GM12864 (cell line): ENCODE measurements at regions not wholly inside any gene's neighbourhood (a gene's known extent, or its start where the extent isn't known, plus 50 kb on each side); places are given as distances from the start of the nearest gene placed in this dataset.

ENCODE experiments used
- DNase-seq: peaks from one replicate; pipeline ENCODE4 v3.0.0-alpha.2; 2011; ENCODE audit warnings: low read depth
- H3K4me3 ChIP-seq: 2 replicates; pipeline ENCODE4 v1.5.1; 2011; ENCODE audit warnings: mild to moderate bottlenecking, low read depth, low read length, control low read depth
- TF ChIP-seq, protein P1 (sequence below): IDR thresholded peaks from 2 replicates; pipeline ENCODE4 v1.5.1; 2011; ENCODE audit warnings: low read depth, mild to moderate bottlenecking, moderate library complexity, low read length, control low read depth, inconsistent platforms; ENCODE audit errors: missing control alignments

DNA sequence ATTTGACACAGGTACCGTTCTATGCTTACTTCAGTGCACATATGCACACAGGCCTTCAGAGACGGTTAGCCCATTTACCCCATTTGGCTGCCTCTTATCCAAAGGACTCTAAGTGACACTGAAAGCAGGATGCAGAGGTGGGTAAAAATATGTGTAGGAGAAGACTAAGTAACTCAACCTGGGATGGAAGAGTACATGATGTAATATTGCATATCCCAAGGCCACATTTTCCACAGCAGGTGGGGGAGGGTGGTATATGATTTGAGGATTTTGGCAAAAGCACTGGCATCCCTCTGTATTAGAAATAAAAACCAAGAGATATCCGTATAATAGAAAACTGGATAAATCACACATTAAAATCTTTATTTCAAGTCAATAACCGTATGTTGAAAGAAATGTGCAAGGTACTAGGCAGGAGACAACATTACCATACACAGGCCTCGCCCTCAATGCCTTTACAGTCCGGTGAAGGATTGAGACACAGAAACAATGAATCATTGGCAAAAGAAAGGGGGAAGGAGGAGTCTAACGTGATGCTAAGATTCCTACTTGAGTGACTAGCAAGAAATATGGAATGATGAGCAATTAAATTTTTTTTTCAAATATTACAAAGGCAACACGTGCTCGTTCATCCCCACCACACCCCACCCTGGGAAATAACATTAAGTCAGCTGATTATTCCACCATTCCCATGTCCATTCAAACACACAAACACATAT, 161.0 kb upstream of the RASGEF1B start:
- no peak overlapping the region for H3K4me3 ChIP-seq
- TF ChIP-seq, protein P1, sequence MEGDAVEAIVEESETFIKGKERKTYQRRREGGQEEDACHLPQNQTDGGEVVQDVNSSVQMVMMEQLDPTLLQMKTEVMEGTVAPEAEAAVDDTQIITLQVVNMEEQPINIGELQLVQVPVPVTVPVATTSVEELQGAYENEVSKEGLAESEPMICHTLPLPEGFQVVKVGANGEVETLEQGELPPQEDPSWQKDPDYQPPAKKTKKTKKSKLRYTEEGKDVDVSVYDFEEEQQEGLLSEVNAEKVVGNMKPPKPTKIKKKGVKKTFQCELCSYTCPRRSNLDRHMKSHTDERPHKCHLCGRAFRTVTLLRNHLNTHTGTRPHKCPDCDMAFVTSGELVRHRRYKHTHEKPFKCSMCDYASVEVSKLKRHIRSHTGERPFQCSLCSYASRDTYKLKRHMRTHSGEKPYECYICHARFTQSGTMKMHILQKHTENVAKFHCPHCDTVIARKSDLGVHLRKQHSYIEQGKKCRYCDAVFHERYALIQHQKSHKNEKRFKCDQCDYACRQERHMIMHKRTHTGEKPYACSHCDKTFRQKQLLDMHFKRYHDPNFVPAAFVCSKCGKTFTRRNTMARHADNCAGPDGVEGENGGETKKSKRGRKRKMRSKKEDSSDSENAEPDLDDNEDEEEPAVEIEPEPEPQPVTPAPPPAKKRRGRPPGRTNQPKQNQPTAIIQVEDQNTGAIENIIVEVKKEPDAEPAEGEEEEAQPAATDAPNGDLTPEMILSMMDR, result no peak
- no peak for DNase-seq

DNA sequence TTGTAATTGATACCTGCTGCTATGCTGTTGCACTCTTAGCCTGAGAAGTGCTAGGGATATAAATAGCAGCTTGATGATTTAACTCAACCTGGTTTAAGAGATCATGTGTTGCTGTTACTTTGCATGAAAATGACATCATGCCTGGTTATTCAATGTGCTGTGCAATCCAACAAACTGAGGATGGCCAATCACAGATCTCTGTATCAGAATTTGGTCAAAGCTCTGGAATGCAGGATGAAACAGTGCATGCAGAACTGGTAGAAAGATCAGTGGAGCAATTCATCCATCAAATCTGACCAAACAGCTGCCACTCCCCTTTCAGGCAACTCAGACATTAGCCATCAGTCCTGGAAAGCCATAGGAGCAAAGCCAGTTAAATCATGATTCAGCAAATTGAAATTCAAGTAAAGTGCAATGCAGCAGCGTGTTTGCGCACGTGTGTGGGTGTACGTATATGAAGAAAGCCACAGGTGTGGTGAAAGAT, 160.3 kb upstream of the RASGEF1B start:
- TF ChIP-seq, protein P1, result no peak
- H3K4me3 ChIP-seq, result no peak overlapping the region
- DNase-seq, result no peak

DNA sequence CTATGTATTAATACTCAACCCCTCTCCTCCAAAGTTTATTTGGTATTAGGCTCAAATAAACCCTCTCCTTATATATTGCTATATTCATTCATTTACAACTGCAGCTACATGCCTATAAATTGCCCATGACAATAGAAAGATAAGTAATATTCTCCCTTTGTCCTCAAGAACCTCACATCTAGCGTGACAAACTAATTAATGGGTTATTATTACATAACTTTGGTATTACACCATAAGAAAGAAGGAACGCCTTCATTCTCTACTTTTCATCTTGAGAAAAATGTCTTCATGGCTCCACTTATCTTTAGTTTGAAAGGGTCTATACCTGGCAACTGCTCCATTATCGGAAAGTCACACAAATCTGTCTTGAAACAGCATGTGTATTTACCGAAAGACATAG, 157.7 kb upstream of the RASGEF1B start:
- no peak overlapping the region for H3K4me3 ChIP-seq
- TF ChIP-seq, protein P1, result no peak
- no peak for DNase-seq

DNA sequence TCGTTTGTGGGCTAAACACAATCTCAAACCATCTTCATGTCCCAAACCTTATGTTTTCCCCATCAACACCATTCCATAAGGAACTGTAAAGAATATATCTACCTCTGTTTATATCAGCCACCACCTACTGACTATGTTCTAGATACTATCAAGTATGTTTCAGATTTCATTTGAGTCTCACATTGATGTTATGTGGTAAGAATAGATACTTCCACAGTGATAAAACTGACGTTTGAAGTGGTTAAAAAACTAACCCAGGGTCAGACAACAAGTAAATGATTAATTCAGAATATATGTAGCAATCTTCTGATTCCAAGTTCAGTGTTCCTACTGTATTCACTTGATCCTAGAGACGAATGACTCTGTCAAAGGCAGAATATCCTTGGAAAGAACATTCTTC, 156.8 kb upstream of the RASGEF1B start:
- TF ChIP-seq, protein P1, result no peak
- DNase-seq, result no peak
- H3K4me3 ChIP-seq, result no peak overlapping the region

DNA sequence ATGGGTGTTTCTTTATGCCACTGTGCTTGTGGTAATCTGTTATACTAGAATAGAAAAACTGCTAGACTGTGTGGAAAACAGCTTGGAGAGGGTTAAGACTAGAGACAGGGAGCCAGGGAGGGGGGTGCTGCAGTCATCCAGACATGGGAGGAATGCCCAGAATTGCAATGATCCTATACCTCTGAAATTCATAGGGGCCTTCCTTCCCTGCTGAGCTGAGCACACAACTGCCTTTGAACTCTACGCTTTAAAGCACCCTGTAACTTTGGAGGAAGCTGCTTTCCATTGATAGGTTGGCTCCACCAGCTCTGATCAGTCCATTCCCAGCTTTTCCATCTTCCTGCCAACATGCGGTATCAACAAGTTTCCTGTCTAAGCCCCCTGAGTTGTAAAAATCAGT, 155.9 kb upstream of the RASGEF1B start:
- TF ChIP-seq, protein P1, result no peak
- DNase-seq, result no peak
- H3K4me3 ChIP-seq, result no peak overlapping the region

DNA sequence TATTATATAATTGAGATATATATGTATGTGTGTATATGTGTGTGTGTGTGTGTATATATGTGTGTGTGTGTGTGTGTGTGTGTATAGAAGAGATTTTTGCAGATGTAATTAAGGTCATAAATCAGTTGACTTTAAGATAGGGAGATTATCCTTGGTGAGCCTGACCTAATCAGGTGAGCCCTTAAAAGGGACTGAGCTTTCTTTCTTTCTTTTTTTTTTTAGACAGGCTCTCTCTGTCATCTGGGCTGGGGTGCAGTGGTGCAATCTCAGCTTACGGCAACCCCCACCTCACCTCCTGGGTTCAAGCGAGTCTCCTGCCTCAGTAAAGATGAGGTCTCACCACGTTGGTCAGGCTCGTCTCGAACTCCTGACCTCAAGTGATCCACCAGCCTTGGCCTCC, 155.1 kb upstream of the RASGEF1B start:
- DNase-seq, result no peak
- no peak overlapping the region for H3K4me3 ChIP-seq
- TF ChIP-seq, protein P1, result no peak
